ENCODE measurements at regions not wholly inside any gene's neighbourhood (a gene's known extent, or its start where the extent isn't known, plus 50 kb on each side); places are given as distances from the start of the nearest gene placed in this dataset.

GRCh38 chr10:61251089-61251488, 202.1 kb downstream of the TMEM26 start:
- no peaks in the 10 kb centered on the region for H3K9me3 ChIP-seq (ENCODE audit: control insufficient read depth in 2 of 2, insufficient read depth in 1 of 2, low read depth in 1 of 2, low read length in 1 of 2)
- H3K4me3 ChIP-seq (ENCODE audit: low read depth in 1 of 2, low read length in 2 of 2) = no peak overlapping the region
- H3K27ac ChIP-seq (ENCODE audit: low read depth in 2 of 2, low read length in 1 of 2) = no peak overlapping the region
- no peaks in the 10 kb centered on the region for H3K4me1 ChIP-seq (ENCODE audit: control insufficient read depth in 2 of 2, insufficient read depth in 2 of 2, low read length in 1 of 2)
- H3K36me3 ChIP-seq (ENCODE audit: control insufficient read depth in 2 of 2, insufficient read depth in 2 of 2, low read length in 1 of 2) = no peaks in the 10 kb centered on the region
- 67% methylated on average over 1 of the region's 1 CpG for WGBS, 2 donors
- no peaks in the 10 kb centered on the region for H3K27me3 ChIP-seq (ENCODE audit: control insufficient read depth in 1 of 2, insufficient read depth in 2 of 2, low read length in 2 of 2)

GRCh38 chr10:61250131-61250530, 203.1 kb downstream of the TMEM26 start:
- no peaks in the 10 kb centered on the region for H3K36me3 ChIP-seq (ENCODE audit: control insufficient read depth in 2 of 2, insufficient read depth in 2 of 2, low read length in 1 of 2)
- no peaks in the 10 kb centered on the region for H3K9me3 ChIP-seq (ENCODE audit: control insufficient read depth in 2 of 2, insufficient read depth in 1 of 2, low read depth in 1 of 2, low read length in 1 of 2)
- no peak overlapping the region for H3K4me3 ChIP-seq (ENCODE audit: low read depth in 1 of 2, low read length in 2 of 2)
- H3K27me3 ChIP-seq (ENCODE audit: control insufficient read depth in 1 of 2, insufficient read depth in 2 of 2, low read length in 2 of 2) = no peaks in the 10 kb centered on the region
- H3K4me1 ChIP-seq (ENCODE audit: control insufficient read depth in 2 of 2, insufficient read depth in 2 of 2, low read length in 1 of 2) = no peaks in the 10 kb centered on the region
- no peak overlapping the region for H3K27ac ChIP-seq (ENCODE audit: low read depth in 2 of 2, low read length in 1 of 2)
- WGBS, 2 donors = 74% methylated on average over 2 of the region's 2 CpGs

- Histone ChIP-seq H3K36me3 (ENCODE audit: control insufficient read depth in 2 of 2, insufficient read depth in 2 of 2, low read length in 1 of 2) (no peaks in the 10 kb centered on the region), H3K4me3 (ENCODE audit: low read depth in 1 of 2, low read length in 2 of 2) (no peak overlapping the region), H3K4me1 (ENCODE audit: control insufficient read depth in 2 of 2, insufficient read depth in 2 of 2, low read length in 1 of 2) (no peaks in the 10 kb centered on the region), H3K27ac (ENCODE audit: low read depth in 2 of 2, low read length in 1 of 2) (no peak overlapping the region), H3K9me3 (ENCODE audit: control insufficient read depth in 2 of 2, insufficient read depth in 1 of 2, low read depth in 1 of 2, low read length in 1 of 2) (no peaks in the 10 kb centered on the region), H3K27me3 (ENCODE audit: control insufficient read depth in 1 of 2, insufficient read depth in 2 of 2, low read length in 2 of 2) (no peaks in the 10 kb centered on the region)
Measured at GRCh38 chr10:61248013-61248412, 205.2 kb downstream of the TMEM26 start.

- Histone ChIP-seq H3K9me3 (ENCODE audit: control insufficient read depth in 2 of 2, insufficient read depth in 1 of 2, low read depth in 1 of 2, low read length in 1 of 2) (no peaks in the 10 kb centered on the region), H3K4me1 (ENCODE audit: control insufficient read depth in 2 of 2, insufficient read depth in 2 of 2, low read length in 1 of 2) (no peaks in the 10 kb centered on the region), H3K36me3 (ENCODE audit: control insufficient read depth in 2 of 2, insufficient read depth in 2 of 2, low read length in 1 of 2) (no peaks in the 10 kb centered on the region), H3K27me3 (ENCODE audit: control insufficient read depth in 1 of 2, insufficient read depth in 2 of 2, low read length in 2 of 2) (no peaks in the 10 kb centered on the region), H3K4me3 (ENCODE audit: low read depth in 1 of 2, low read length in 2 of 2) (no peak overlapping the region), H3K27ac (ENCODE audit: low read depth in 2 of 2, low read length in 1 of 2) (no peak overlapping the region)
Measured at GRCh38 chr10:61244261-61244775, 208.9 kb downstream of the TMEM26 start.

GRCh38 chr10:61232780-61233179, 220.4 kb downstream of the TMEM26 start:
- no peaks in the 10 kb centered on the region for H3K4me1 ChIP-seq (ENCODE audit: control insufficient read depth in 2 of 2, insufficient read depth in 2 of 2, low read length in 1 of 2)
- no peaks in the 10 kb centered on the region for H3K27me3 ChIP-seq (ENCODE audit: control insufficient read depth in 1 of 2, insufficient read depth in 2 of 2, low read length in 2 of 2)
- H3K9me3 ChIP-seq (ENCODE audit: control insufficient read depth in 2 of 2, insufficient read depth in 1 of 2, low read depth in 1 of 2, low read length in 1 of 2) = no peaks in the 10 kb centered on the region
- H3K36me3 ChIP-seq (ENCODE audit: control insufficient read depth in 2 of 2, insufficient read depth in 2 of 2, low read length in 1 of 2) = no peaks in the 10 kb centered on the region
- no peak overlapping the region for H3K27ac ChIP-seq (ENCODE audit: low read depth in 2 of 2, low read length in 1 of 2)
- H3K4me3 ChIP-seq (ENCODE audit: low read depth in 1 of 2, low read length in 2 of 2) = no peak overlapping the region

GRCh38 chr10:61225939-61226338, 227.2 kb downstream of the TMEM26 start:
- H3K4me3 ChIP-seq (ENCODE audit: low read depth in 1 of 2, low read length in 2 of 2) = no peak overlapping the region
- H3K27me3 ChIP-seq (ENCODE audit: control insufficient read depth in 1 of 2, insufficient read depth in 2 of 2, low read length in 2 of 2) = no peaks in the 10 kb centered on the region
- no peaks in the 10 kb centered on the region for H3K4me1 ChIP-seq (ENCODE audit: control insufficient read depth in 2 of 2, insufficient read depth in 2 of 2, low read length in 1 of 2)
- H3K9me3 ChIP-seq (ENCODE audit: control insufficient read depth in 2 of 2, insufficient read depth in 1 of 2, low read depth in 1 of 2, low read length in 1 of 2) = no peaks in the 10 kb centered on the region
- H3K36me3 ChIP-seq (ENCODE audit: control insufficient read depth in 2 of 2, insufficient read depth in 2 of 2, low read length in 1 of 2) = no peaks in the 10 kb centered on the region
- H3K27ac ChIP-seq (ENCODE audit: low read depth in 2 of 2, low read length in 1 of 2) = no peak overlapping the region

GRCh38 chr10:61223576-61223975, 229.6 kb downstream of the TMEM26 start:
- no peak overlapping the region for H3K4me3 ChIP-seq (ENCODE audit: low read depth in 1 of 2, low read length in 2 of 2)
- H3K27me3 ChIP-seq (ENCODE audit: control insufficient read depth in 1 of 2, insufficient read depth in 2 of 2, low read length in 2 of 2) = no peaks in the 10 kb centered on the region
- H3K9me3 ChIP-seq (ENCODE audit: control insufficient read depth in 2 of 2, insufficient read depth in 1 of 2, low read depth in 1 of 2, low read length in 1 of 2) = no peaks in the 10 kb centered on the region
- no peaks in the 10 kb centered on the region for H3K4me1 ChIP-seq (ENCODE audit: control insufficient read depth in 2 of 2, insufficient read depth in 2 of 2, low read length in 1 of 2)
- no peak overlapping the region for H3K27ac ChIP-seq (ENCODE audit: low read depth in 2 of 2, low read length in 1 of 2)
- H3K36me3 ChIP-seq (ENCODE audit: control insufficient read depth in 2 of 2, insufficient read depth in 2 of 2, low read length in 1 of 2) = no peaks in the 10 kb centered on the region

GRCh38 chr10:61219696-61220095, 233.5 kb downstream of the TMEM26 start:
- Histone ChIP-seq H3K27me3 (ENCODE audit: control insufficient read depth in 1 of 2, insufficient read depth in 2 of 2, low read length in 2 of 2) (no peaks in the 10 kb centered on the region), H3K4me3 (ENCODE audit: low read depth in 1 of 2, low read length in 2 of 2) (no peak overlapping the region), H3K4me1 (ENCODE audit: control insufficient read depth in 2 of 2, insufficient read depth in 2 of 2, low read length in 1 of 2) (no peaks in the 10 kb centered on the region), H3K36me3 (ENCODE audit: control insufficient read depth in 2 of 2, insufficient read depth in 2 of 2, low read length in 1 of 2) (no peaks in the 10 kb centered on the region), H3K27ac (ENCODE audit: low read depth in 2 of 2, low read length in 1 of 2) (no peak overlapping the region), H3K9me3 (ENCODE audit: control insufficient read depth in 2 of 2, insufficient read depth in 1 of 2, low read depth in 1 of 2, low read length in 1 of 2) (no peaks in the 10 kb centered on the region)
- WGBS, 2 donors = 34 to 53% methylated on average over 1 of the region's 1 CpG

GRCh38 chr10:61217851-61218565, 235.2 kb downstream of the TMEM26 start:
- Histone ChIP-seq H3K27ac (ENCODE audit: low read depth in 2 of 2, low read length in 1 of 2) (no peak overlapping the region), H3K9me3 (ENCODE audit: control insufficient read depth in 2 of 2, insufficient read depth in 1 of 2, low read depth in 1 of 2, low read length in 1 of 2) (no peaks in the 10 kb centered on the region), H3K27me3 (ENCODE audit: control insufficient read depth in 1 of 2, insufficient read depth in 2 of 2, low read length in 2 of 2) (no peaks in the 10 kb centered on the region), H3K4me1 (ENCODE audit: control insufficient read depth in 2 of 2, insufficient read depth in 2 of 2, low read length in 1 of 2) (no peaks in the 10 kb centered on the region), H3K4me3 (ENCODE audit: low read depth in 1 of 2, low read length in 2 of 2) (no peak overlapping the region), H3K36me3 (ENCODE audit: control insufficient read depth in 2 of 2, insufficient read depth in 2 of 2, low read length in 1 of 2) (no peaks in the 10 kb centered on the region)
- WGBS, 2 donors = 88 to 90% methylated on average over 3 of the region's 3 CpGs

- no peak overlapping the region for H3K4me3 ChIP-seq (ENCODE audit: low read depth in 1 of 2, low read length in 2 of 2)
- H3K27me3 ChIP-seq (ENCODE audit: control insufficient read depth in 1 of 2, insufficient read depth in 2 of 2, low read length in 2 of 2) = no peaks in the 10 kb centered on the region
- H3K36me3 ChIP-seq (ENCODE audit: control insufficient read depth in 2 of 2, insufficient read depth in 2 of 2, low read length in 1 of 2) = no peaks in the 10 kb centered on the region
- no peaks in the 10 kb centered on the region for H3K9me3 ChIP-seq (ENCODE audit: control insufficient read depth in 2 of 2, insufficient read depth in 1 of 2, low read depth in 1 of 2, low read length in 1 of 2)
- H3K4me1 ChIP-seq (ENCODE audit: control insufficient read depth in 2 of 2, insufficient read depth in 2 of 2, low read length in 1 of 2) = no peaks in the 10 kb centered on the region
- H3K27ac ChIP-seq (ENCODE audit: low read depth in 2 of 2, low read length in 1 of 2) = no peak overlapping the region
- WGBS, 2 donors = 67 to 80% methylated on average over 1 of the region's 1 CpG
Measured at GRCh38 chr10:61215246-61215645, 237.9 kb downstream of the TMEM26 start.
